ENCODE measurements at regions not wholly inside any gene's neighbourhood (a gene's known extent, or its start where the extent isn't known, plus 50 kb on each side); places are given as distances from the start of the nearest gene placed in this dataset.
"Not testable (repeated sequence)": the region's sequence is repeated elsewhere in the genome, so short reads cannot be mapped to it uniquely, and the experiment has no call there.

DNA sequence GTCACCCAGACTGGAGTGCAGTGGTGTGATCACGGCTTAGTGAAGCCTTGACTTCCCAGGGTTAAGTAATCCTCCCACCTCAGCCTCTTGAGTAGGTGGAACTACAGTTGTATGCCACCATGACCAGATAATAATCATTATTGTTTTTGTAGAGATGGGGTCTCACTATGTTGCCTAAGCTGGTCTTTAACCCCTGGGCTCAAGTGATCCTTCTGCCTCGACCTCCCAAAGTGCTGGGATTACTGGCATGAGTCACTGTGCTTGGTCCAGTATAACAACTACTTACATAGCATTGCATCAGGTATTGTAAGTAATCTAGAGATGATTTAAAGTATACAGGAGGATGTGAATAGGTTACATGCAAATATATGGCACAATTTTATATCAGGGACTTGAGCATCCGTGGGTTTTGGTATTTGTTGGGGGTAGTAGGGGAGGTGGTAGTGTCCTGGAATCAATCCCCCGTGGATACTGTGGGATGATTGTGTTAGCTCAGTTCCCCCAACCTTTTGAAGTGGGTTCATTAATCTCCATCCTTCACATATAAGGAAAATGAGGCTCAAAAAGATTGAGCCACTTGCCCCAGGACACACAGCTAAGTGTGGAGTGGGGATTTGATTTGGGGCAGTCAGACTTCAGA is 61.4 kb upstream of the CNIH3 start:
- DNase-seq (ENCODE audit: low read depth) = no peak
- Histone ChIP-seq H3K9ac (ENCODE audit: low read length) (no peak overlapping the region), H3K36me3 (ENCODE audit: control insufficient read depth, insufficient read depth, low read length, severe bottlenecking) (no peaks in the 10 kb centered on the region), H3K4me3 (ENCODE audit: low read length) (no peak overlapping the region), H3K9me3 (ENCODE audit: control insufficient read depth, low read length) (no peaks in the 10 kb centered on the region), H3K4me1 (ENCODE audit: control insufficient read depth, insufficient read depth, low read length) (no peaks in the 10 kb centered on the region), H3K27me3 (replicated peaks; ENCODE audit: control insufficient read depth, insufficient read depth, low read length) (no peaks in the 10 kb centered on the region)

DNA sequence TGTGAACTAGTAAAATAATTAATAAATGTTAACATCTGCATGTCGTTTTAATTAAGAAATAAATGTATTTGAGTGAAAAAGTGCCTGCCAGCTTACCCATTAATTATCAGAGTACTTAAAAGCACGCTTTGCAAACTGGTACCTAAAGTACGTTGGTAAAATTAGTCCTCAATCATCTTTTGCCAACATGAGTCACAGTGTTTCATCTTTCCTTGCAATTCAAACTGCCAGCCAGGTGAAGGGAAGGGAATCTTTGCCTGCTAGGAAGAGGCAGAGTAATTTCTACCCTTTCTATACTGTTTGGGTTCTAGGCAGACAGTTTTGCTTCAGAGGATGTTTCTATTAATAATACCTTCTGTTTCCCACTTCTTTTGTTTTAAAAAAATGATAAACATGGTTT is 57.2 kb upstream of the CNIH3 start:
- DNase-seq (ENCODE audit: low read depth) = no peak
- no peaks in the 10 kb centered on the region for H3K4me1 ChIP-seq (ENCODE audit: control insufficient read depth, insufficient read depth, low read length)

GRCh38 chr1:224559981-224560728 is 56.0 kb upstream of the CNIH3 start:
- Histone ChIP-seq H3K4me3 (ENCODE audit: low read length) (no peak overlapping the region), H3K9me3 (ENCODE audit: control insufficient read depth, low read length) (peaks cover 7% of the 10 kb centered on the region), H3K4me1 (ENCODE audit: control insufficient read depth, insufficient read depth, low read length) (peaks cover 8% of the 10 kb centered on the region), H3K36me3 (ENCODE audit: control insufficient read depth, insufficient read depth, low read length, severe bottlenecking) (no peaks in the 10 kb centered on the region), H3K9ac (ENCODE audit: low read length) (no peak overlapping the region), H3K27me3 (replicated peaks; ENCODE audit: control insufficient read depth, insufficient read depth, low read length) (no peaks in the 10 kb centered on the region)
- DNase-seq (ENCODE audit: low read depth) = no peak

More for the DNA sequence above, 57.2 kb upstream of the CNIH3 start:
- H3K9me3 ChIP-seq (ENCODE audit: control insufficient read depth, low read length) = peaks cover 7% of the 10 kb centered on the region
- H3K9ac ChIP-seq (ENCODE audit: low read length) = no peak overlapping the region
- no peaks in the 10 kb centered on the region for H3K27me3 ChIP-seq (replicated peaks; ENCODE audit: control insufficient read depth, insufficient read depth, low read length)
- H3K36me3 ChIP-seq (ENCODE audit: control insufficient read depth, insufficient read depth, low read length, severe bottlenecking) = no peaks in the 10 kb centered on the region
- no peak overlapping the region for H3K4me3 ChIP-seq (ENCODE audit: low read length)

DNA sequence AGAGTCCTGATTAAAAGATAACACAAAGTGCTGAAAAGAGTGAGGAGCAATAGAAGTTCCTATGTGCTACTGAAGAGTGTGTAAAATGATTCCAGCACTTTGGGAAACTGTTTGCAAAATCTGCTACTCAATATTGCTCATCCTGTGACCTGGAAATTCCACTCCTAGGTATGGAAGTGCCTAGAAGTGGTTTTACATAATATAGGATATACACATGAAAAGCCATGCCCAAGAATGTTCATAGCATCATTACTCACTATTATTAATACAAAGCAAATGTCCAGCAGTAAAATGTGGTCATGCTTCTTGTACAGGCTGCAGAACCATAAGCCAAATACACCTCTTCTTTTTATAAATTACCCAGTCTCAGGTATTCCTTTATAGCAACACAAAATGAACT is 53.2 kb upstream of the CNIH3 start:
- DNase-seq (ENCODE audit: low read depth); H3K36me3 ChIP-seq (ENCODE audit: control insufficient read depth, insufficient read depth, low read length, severe bottlenecking); H3K27me3 ChIP-seq (replicated peaks; ENCODE audit: control insufficient read depth, insufficient read depth, low read length); H3K9me3 ChIP-seq (ENCODE audit: control insufficient read depth, low read length); H3K9ac ChIP-seq (ENCODE audit: low read length); H3K4me3 ChIP-seq (ENCODE audit: low read length): not testable (repeated sequence)
- peaks cover 18% of the 10 kb centered on the region for H3K4me1 ChIP-seq (ENCODE audit: control insufficient read depth, insufficient read depth, low read length)

DNA sequence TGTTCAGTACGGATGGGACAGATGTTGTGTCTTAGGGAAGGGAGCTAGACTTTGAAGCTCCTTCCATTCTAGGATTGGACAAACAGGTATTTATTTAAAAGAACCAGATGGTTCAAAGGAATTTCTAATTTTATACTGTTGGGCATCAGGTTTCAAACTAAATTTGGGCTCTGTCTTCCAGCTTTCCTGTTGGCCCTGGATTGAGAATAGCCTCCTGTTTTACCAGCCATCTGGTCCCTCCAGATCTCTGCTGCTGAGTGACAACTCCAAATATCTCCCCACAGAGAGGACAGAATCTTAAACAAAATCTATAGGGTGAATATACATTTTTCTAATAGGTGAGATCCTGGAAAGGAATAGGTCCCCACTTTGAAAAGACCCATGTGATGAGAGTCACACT is 52.5 kb upstream of the CNIH3 start:
- peaks cover 7% of the 10 kb centered on the region for H3K9me3 ChIP-seq (ENCODE audit: control insufficient read depth, low read length)
- peaks cover 18% of the 10 kb centered on the region for H3K4me1 ChIP-seq (ENCODE audit: control insufficient read depth, insufficient read depth, low read length)
- DNase-seq (ENCODE audit: low read depth) = no peak
- H3K36me3 ChIP-seq (ENCODE audit: control insufficient read depth, insufficient read depth, low read length, severe bottlenecking) = no peaks in the 10 kb centered on the region
- H3K4me3 ChIP-seq (ENCODE audit: low read length) = no peak overlapping the region
- H3K27me3 ChIP-seq (replicated peaks; ENCODE audit: control insufficient read depth, insufficient read depth, low read length) = no peaks in the 10 kb centered on the region
- H3K9ac ChIP-seq (ENCODE audit: low read length) = no peak overlapping the region

GRCh38 chr1:224564454-224565084 is 51.5 kb upstream of the CNIH3 start:
- no peak for DNase-seq (ENCODE audit: low read depth)
- H3K27me3 ChIP-seq (replicated peaks; ENCODE audit: control insufficient read depth, insufficient read depth, low read length) = no peaks in the 10 kb centered on the region
- H3K36me3 ChIP-seq (ENCODE audit: control insufficient read depth, insufficient read depth, low read length, severe bottlenecking) = no peaks in the 10 kb centered on the region
- H3K4me1 ChIP-seq (ENCODE audit: control insufficient read depth, insufficient read depth, low read length) = peaks cover 18% of the 10 kb centered on the region
- H3K4me3 ChIP-seq (ENCODE audit: low read length) = no peak overlapping the region
- H3K9me3 ChIP-seq (ENCODE audit: control insufficient read depth, low read length) = peaks cover 7% of the 10 kb centered on the region
- no peak overlapping the region for H3K9ac ChIP-seq (ENCODE audit: low read length)

DNA sequence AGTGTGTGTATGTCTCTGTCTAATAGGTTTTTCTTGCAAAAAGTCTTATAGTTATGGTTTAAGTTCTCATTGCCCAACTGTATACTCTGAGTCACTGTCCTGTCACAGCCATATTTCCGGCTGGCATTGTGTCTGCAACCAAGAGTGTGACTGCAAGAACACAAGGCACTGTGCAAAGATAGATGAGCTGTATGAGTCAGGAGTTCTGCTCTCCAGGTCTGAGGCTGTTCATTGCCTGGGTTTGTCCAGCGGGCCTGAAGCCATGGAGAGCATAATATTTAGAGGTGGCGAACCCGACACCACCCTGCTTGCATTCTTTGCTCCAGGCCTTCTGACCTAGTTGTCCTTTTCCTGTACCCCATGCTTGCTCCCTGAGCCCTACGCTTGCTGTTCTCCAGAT is 50.9 kb upstream of the CNIH3 start:
- DNase-seq (ENCODE audit: low read depth) = peak; percentile 72
- Histone ChIP-seq H3K4me1 (ENCODE audit: control insufficient read depth, insufficient read depth, low read length) (peaks cover 18% of the 10 kb centered on the region), H3K4me3 (ENCODE audit: low read length) (no peak overlapping the region), H3K9ac (ENCODE audit: low read length) (no peak overlapping the region), H3K36me3 (ENCODE audit: control insufficient read depth, insufficient read depth, low read length, severe bottlenecking) (no peaks in the 10 kb centered on the region), H3K9me3 (ENCODE audit: control insufficient read depth, low read length) (peaks cover 6% of the 10 kb centered on the region), H3K27me3 (replicated peaks; ENCODE audit: control insufficient read depth, insufficient read depth, low read length) (no peaks in the 10 kb centered on the region)

DNA sequence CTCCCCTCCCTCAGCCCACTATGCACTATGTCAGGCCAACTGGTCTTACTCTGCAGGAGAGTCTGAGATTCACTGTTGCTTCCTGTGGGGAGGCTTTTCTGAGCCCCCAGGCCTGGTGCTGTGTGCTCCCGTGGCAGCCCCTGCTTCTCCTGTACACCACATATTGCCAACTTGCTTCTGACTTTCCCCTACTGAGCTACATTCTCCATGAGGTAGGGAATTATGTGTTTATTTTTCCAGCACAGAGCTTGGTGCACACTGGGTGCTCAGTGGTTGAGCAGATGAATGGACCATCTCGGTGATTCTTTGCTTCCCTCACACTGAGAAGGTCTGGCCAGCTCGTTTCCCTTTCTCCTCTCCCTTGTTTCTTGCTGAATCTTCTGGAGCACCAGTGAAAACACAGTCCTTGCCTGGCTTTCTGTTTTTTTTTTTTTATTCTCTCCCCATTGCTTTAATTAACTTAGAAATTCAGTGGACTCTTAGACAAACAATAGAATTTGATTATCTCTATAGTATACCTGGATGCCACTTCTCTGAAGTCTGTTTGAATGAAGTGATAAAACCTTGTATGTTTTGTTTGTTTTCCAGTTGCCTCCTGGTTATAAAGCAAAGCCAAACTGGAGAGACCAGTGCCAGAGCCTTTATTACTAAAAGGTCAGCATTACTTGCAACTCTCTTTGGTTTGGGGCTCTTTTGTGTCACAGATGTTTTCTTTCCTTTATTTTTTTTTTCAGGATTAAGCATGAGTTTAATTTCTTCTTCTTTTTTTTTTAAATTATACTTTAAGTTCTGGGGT is 50.3 kb upstream of the CNIH3 start:
- no peaks in the 10 kb centered on the region for H3K27me3 ChIP-seq (replicated peaks; ENCODE audit: control insufficient read depth, insufficient read depth, low read length)
- no peak for DNase-seq (ENCODE audit: low read depth)
- peaks cover 18% of the 10 kb centered on the region for H3K4me1 ChIP-seq (ENCODE audit: control insufficient read depth, insufficient read depth, low read length)
- H3K9me3 ChIP-seq (ENCODE audit: control insufficient read depth, low read length) = peaks cover under 1% of the 10 kb centered on the region
- no peak overlapping the region for H3K9ac ChIP-seq (ENCODE audit: low read length)
- no peaks in the 10 kb centered on the region for H3K36me3 ChIP-seq (ENCODE audit: control insufficient read depth, insufficient read depth, low read length, severe bottlenecking)
- no peak overlapping the region for H3K4me3 ChIP-seq (ENCODE audit: low read length)

Data from adipocyte (in vitro differentiated cells).